K562 (cell line): ENCODE measurements at regions not wholly inside any gene's neighbourhood (a gene's known extent, or its start where the extent isn't known, plus 50 kb on each side); places are given as distances from the start of the nearest gene placed in this dataset.

ENCODE experiments used
- ATAC-seq: fragments of 200-7000 bp; cut with Tn5 transposase; 3 replicates; pipeline ENCODE4 v1.9.1; 2020; ENCODE audit warnings: moderate library complexity
- BruUV-seq: library from RNA; stranded (reverse); fragments of 400-500 nt; replicated peaks from 2 replicates; lab custom pipeline; 2021; lab: Mats Ljungman, UMichigan
- CTCF ChIA-PET: fragments of 300-600 bp; formaldehyde crosslinking; extraction: SDS; loops from one replicate; lab custom pipeline; 2021; ENCODE audit warnings: low intra/inter-chr PET ratio; lab: Yijun Ruan, JAX
- POLR2A ChIA-PET: fragments of 300-600, 350-650 bp; sonication (Branson Sonifier 250); formaldehyde crosslinking; extraction: SDS; loops from one replicate; lab custom pipeline; 2021; ENCODE audit warnings: antibody characterized with exemption, inconsistent platforms; lab: Yijun Ruan, JAX
- DNase-seq, 4 experiments: peaks; one replicate each; pipeline versions ENCODE4 v3.0.0 to v3.0.0-alpha.2; 2011 to 2018; ENCODE audit warnings: low spot score in 3 of 4, mixed read lengths in 3 of 4; ENCODE audit errors: extremely low read depth in 1 of 4
- FAIRE-seq: peaks from 2 replicates; lab custom pipeline; 2011; peaks lifted over from hg19 to GRCh38; lab: Jason Lieb, UNC
- H2AFZ ChIP-seq: 2 replicates; pipeline ENCODE4 v1.6.0; 2011; ENCODE audit warnings: low read depth, low read length, control low read depth, inconsistent platforms
- H3K27ac ChIP-seq: fragments of 200-600 bp; 3 replicates; pipeline ENCODE4 v1.8.0; 2011; ENCODE audit warnings: low read depth, mild to moderate bottlenecking, control low read depth, inconsistent platforms, low read length, moderate library complexity, mixed read lengths; ENCODE audit errors: extremely low read depth
- H3K27me3 ChIP-seq, 2 experiments: fragments of 300-600 bp in 1 of 2; 2 replicates in 1 of 2; 3 replicates in 1 of 2; pipeline versions ENCODE4 v1.6.0 to v1.8.0; 2011; ENCODE audit warnings: inconsistent platforms in 2 of 2, low read length in 2 of 2, mild to moderate bottlenecking in 1 of 2, mixed read lengths in 1 of 2, moderate library complexity in 1 of 2; ENCODE audit not compliant: control insufficient read depth in 2 of 2, insufficient read depth in 2 of 2
- H3K36me3 ChIP-seq: fragments of 300-600 bp; 3 replicates; pipeline ENCODE4 v1.8.0; 2011; ENCODE audit warnings: mild to moderate bottlenecking, low read length, inconsistent platforms; ENCODE audit not compliant: control insufficient read depth, insufficient read depth
- H3K4me1 ChIP-seq, 2 experiments: fragments of 200-600 bp in 1 of 2; replicated peaks in 1 of 2; 2 replicates in 1 of 2; 3 replicates in 1 of 2; pipeline versions ENCODE4 v1.5.1 to v1.8.0; 2011; ENCODE audit warnings: inconsistent platforms in 2 of 2, low read length in 2 of 2, mild to moderate bottlenecking in 1 of 2, mixed read lengths in 1 of 2, moderate library complexity in 1 of 2; ENCODE audit not compliant: control insufficient read depth in 2 of 2, insufficient read depth in 2 of 2
- H3K4me2 ChIP-seq: 2 replicates; pipeline ENCODE4 v1.6.1; 2011; ENCODE audit warnings: low read length, control low read depth, inconsistent platforms, mixed read lengths; ENCODE audit not compliant: insufficient read depth
- H3K4me3 ChIP-seq: fragments of 200-600 bp; sonication (generic), shearing (Covaris generic); 2 replicates; pipeline ENCODE4 v1.5.1; 2016; ENCODE audit warnings: control low read depth, inconsistent platforms
- H3K79me2 ChIP-seq: fragments of 200-600 bp; 3 replicates; pipeline ENCODE4 v1.8.0; 2011; ENCODE audit warnings: low read length, inconsistent platforms; ENCODE audit not compliant: control insufficient read depth, insufficient read depth
- H3K9ac ChIP-seq, 2 experiments: 2 replicates each; pipeline versions ENCODE4 v1.6.0 to v1.6.1; 2011; ENCODE audit warnings: low read depth in 2 of 2, low read length in 2 of 2, control low read depth in 1 of 2, inconsistent platforms in 1 of 2, mild to moderate bottlenecking in 1 of 2, mixed read lengths in 1 of 2; ENCODE audit not compliant: insufficient read depth in 1 of 2
- H3K9me1 ChIP-seq: one replicate; pipeline ENCODE4 v1.6.0; 2011; ENCODE audit warnings: inconsistent platforms, mild to moderate bottlenecking, low read length, moderate library complexity; ENCODE audit not compliant: control insufficient read depth, insufficient read depth
- H3K9me3 ChIP-seq: replicated peaks from 2 replicates; pipeline ENCODE4 v1.5.1; 2011; ENCODE audit warnings: low read depth, low read length, inconsistent platforms; ENCODE audit not compliant: control insufficient read depth, insufficient read depth
- H4K20me1 ChIP-seq: replicated peaks from 2 replicates; pipeline ENCODE4 v1.6.1; 2011; ENCODE audit warnings: low read length, inconsistent platforms, mixed read lengths; ENCODE audit not compliant: control insufficient read depth, insufficient read depth
- HMG20B ChIP-seq: fragments of 250-450 bp; sonication (Bioruptor Pico); IDR thresholded peaks from 2 replicates; pipeline ENCODE4 v1.5.0; 2021; ENCODE audit warnings: mild to moderate bottlenecking
- LEF1 ChIP-seq: fragments of 450-650 bp; IDR thresholded peaks from 2 replicates; pipeline ENCODE4 v1.6.1; 2016; ENCODE audit warnings: mild to moderate bottlenecking
- PTBP1 ChIP-seq: fragments of 200-400 bp; formaldehyde crosslinking; IDR thresholded peaks from 2 replicates; pipeline ENCODE4 v1.6.1; 2017; ENCODE audit warnings: low read depth, low read length
- SPI1 ChIP-seq: IDR thresholded peaks from 2 replicates; pipeline ENCODE4 v1.6.1; 2011; ENCODE audit warnings: low read depth, low read length, control low read depth, borderline replicate concordance
- TARDBP ChIP-seq: fragments of 450-650 bp; IDR thresholded peaks from 2 replicates; pipeline ENCODE4 v1.6.1; 2016
- U2AF2 ChIP-seq: fragments of 200-400 bp; formaldehyde crosslinking; optimal IDR thresholded peaks from 2 replicates; pipeline ENCODE3; 2017; ENCODE audit warnings: low read depth, mild to moderate bottlenecking, low read length
- ZNF57 ChIP-seq: fragments of 450-650 bp; formaldehyde crosslinking; IDR thresholded peaks from 2 replicates; pipeline ENCODE4 v1.4.0; 2020; ENCODE audit warnings: mild to moderate bottlenecking, moderate library complexity
- ZNF785 ChIP-seq: fragments of 250-450 bp; sonication (Bioruptor Pico); IDR thresholded peaks from 2 replicates; pipeline ENCODE4 v1.4.0; 2020; ENCODE audit warnings: mild to moderate bottlenecking
- ZSCAN29 ChIP-seq: fragments of 450-650 bp; IDR thresholded peaks from 2 replicates; pipeline ENCODE4 v1.6.1; 2017
- whole genome bisulfite sequencing: fragments of 100-300 bp; shearing (Covaris generic); methylation state at CpG from one replicate; pipeline ENCODE4 v1.1.6; 2016; ENCODE audit warnings: low coverage, mixed read lengths; ENCODE audit not compliant: insufficient coverage; ENCODE audit errors: missing lambda C conversion rate; 5-methylcytosine and 5-hydroxymethylcytosine counted together
- in situ Hi-C: fragments of 300-500 bp; cut with MboI; formaldehyde crosslinking; loops from 4 replicates; pipeline ENCODE4 v1.15.0; 2018; ENCODE audit warnings: inconsistent platforms, mixed read lengths
- intact Hi-C: fragments of 100-400 bp; cut with micrococcal nuclease; formaldehyde crosslinking; loops from 2 replicates; pipeline ENCODE4 v1.14.2; 2022
- TF ChIP-seq, protein P1 (sequence below): fragments of 250-450 bp; sonication (Bioruptor Pico); IDR thresholded peaks from 2 replicates; pipeline ENCODE4 v1.5.0; 2021; ENCODE audit warnings: mild to moderate bottlenecking, borderline replicate concordance

GRCh38 chr21:16642353-16642752, 870.5 kb upstream of the CXADR start (continued):
- no peak for TF ChIP-seq PTBP1
- TF ChIP-seq ZNF785 (CRISPR knock-in tag) = no peak
- TF ChIP-seq ZSCAN29 = no peak
- no peak for TF ChIP-seq ZNF57 (CRISPR knock-in tag)
- TF ChIP-seq LEF1 = no peak
- no peak for TF ChIP-seq SPI1
- TF ChIP-seq U2AF2 = no peak
- TF ChIP-seq, all 486 proteins: peak for 0

- Histone ChIP-seq H3K36me3 (no peaks in the 10 kb centered on the region), H3K4me3 (no peak overlapping the region), H3K4me1 (no peaks in the 10 kb centered on the region), H3K79me2 (no peaks in the 10 kb centered on the region), H3K4me2 (no peak overlapping the region), H3K9me3 (no peaks in the 10 kb centered on the region; the same call in 1 of the 2 replicates), H3K9ac (no peak overlapping the region), H3K9me1 (no peaks in the 10 kb centered on the region), H4K20me1 (no peaks in the 10 kb centered on the region)
- DNase-seq (no peak), FAIRE-seq (no peak), ATAC-seq (no peak)
- BruUV-seq = no TSS peak
- POLR2A ChIA-PET = no interaction called here
- in situ Hi-C loops (no loop called here), intact Hi-C loops (no loop called here)
- 0% methylated on average over 3 of the region's 3 CpGs for WGBS
- no peak for TF ChIP-seq TARDBP
- no peak for TF ChIP-seq HMG20B (CRISPR knock-in tag)
- TF ChIP-seq, protein P1, sequence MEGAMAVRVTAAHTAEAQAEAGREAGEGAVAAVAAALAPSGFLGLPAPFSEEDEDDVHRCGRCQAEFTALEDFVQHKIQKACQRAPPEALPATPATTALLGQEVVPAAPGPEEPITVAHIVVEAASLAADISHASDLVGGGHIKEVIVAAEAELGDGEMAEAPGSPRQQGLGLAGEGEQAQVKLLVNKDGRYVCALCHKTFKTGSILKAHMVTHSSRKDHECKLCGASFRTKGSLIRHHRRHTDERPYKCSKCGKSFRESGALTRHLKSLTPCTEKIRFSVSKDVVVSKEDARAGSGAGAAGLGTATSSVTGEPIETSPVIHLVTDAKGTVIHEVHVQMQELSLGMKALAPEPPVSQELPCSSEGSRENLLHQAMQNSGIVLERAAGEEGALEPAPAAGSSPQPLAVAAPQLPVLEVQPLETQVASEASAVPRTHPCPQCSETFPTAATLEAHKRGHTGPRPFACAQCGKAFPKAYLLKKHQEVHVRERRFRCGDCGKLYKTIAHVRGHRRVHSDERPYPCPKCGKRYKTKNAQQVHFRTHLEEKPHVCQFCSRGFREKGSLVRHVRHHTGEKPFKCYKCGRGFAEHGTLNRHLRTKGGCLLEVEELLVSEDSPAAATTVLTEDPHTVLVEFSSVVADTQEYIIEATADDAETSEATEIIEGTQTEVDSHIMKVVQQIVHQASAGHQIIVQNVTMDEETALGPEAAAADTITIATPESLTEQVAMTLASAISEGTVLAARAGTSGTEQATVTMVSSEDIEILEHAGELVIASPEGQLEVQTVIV = no peak
- TF ChIP-seq, all 486 proteins: peak for 0
- Histone ChIP-seq H3K27me3 (no peaks in the 10 kb centered on the region), H2AFZ (no peak overlapping the region), H3K27ac (no peak overlapping the region)
- CTCF ChIA-PET = no interaction called here
Measured at GRCh38 chr21:16644685-16645084, 868.2 kb upstream of the CXADR start.
